Ectodermal cell (in vitro differentiated cells): ENCODE measurements at regions not wholly inside any gene's neighbourhood (a gene's known extent, or its start where the extent isn't known, plus 50 kb on each side); places are given as distances from the start of the nearest gene placed in this dataset.

Experiments used
- H3K27ac ChIP-seq: 2 replicates; pipeline ENCODE4 v1.7.0; 2013; ENCODE audit warnings: mild to moderate bottlenecking, low read depth, low read length; ENCODE audit not compliant: insufficient read depth, poor library complexity, severe bottlenecking
- H3K27me3 ChIP-seq: 2 replicates; pipeline ENCODE4 v1.7.0; 2013; ENCODE audit warnings: mild to moderate bottlenecking, low read length; ENCODE audit not compliant: insufficient read depth, control insufficient read depth, poor library complexity, severe bottlenecking
- H3K36me3 ChIP-seq: one replicate; pipeline ENCODE4 v1.7.0; 2013; ENCODE audit warnings: low read length; ENCODE audit not compliant: control insufficient read depth, insufficient read depth
- H3K4me1 ChIP-seq: one replicate; pipeline ENCODE4 v1.7.0; 2013; ENCODE audit warnings: low read length; ENCODE audit not compliant: control insufficient read depth, insufficient read depth
- H3K4me3 ChIP-seq: 2 replicates; pipeline ENCODE4 v1.7.0; 2013; ENCODE audit warnings: low read depth, low read length, control low read depth; ENCODE audit not compliant: insufficient read depth
- H3K9me3 ChIP-seq: 2 replicates; pipeline ENCODE4 v1.7.0; 2013; ENCODE audit warnings: mild to moderate bottlenecking, low read length, moderate library complexity; ENCODE audit not compliant: control insufficient read depth
- WGBS, 2 experiments: methylation state at CpG; one replicate each; pipeline ENCODE4 v1.1.7; 2013; ENCODE audit warnings: missing lambda C conversion rate in 2 of 2; 5-methylcytosine and 5-hydroxymethylcytosine counted together

GRCh38 chr6:37580176-37580955 lies 80.7 kb upstream of the CCDC167 start:
- H3K9me3 ChIP-seq = no peaks in the 10 kb centered on the region
- 89 to 91% methylated on average over 11 of the region's 11 CpGs for WGBS, 2 experiments

GRCh38 chr6:37579444-37580067 lies 79.9 kb upstream of the CCDC167 start:
- Histone ChIP-seq H3K4me1 (peaks cover 14% of the 10 kb centered on the region), H3K9me3 (no peaks in the 10 kb centered on the region), H3K27ac (no peak overlapping the region), H3K4me3 (no peak overlapping the region), H3K27me3 (no peaks in the 10 kb centered on the region), H3K36me3 (no peaks in the 10 kb centered on the region)
- WGBS, 2 experiments = 90 to 99% methylated on average over 6 to 7 of the region's 7 CpGs

More at GRCh38 chr6:37580176-37580955, 80.7 kb upstream of the CCDC167 start:
- H3K4me3 ChIP-seq = no peak overlapping the region
- H3K36me3 ChIP-seq = no peaks in the 10 kb centered on the region
- H3K4me1 ChIP-seq = peaks cover 22% of the 10 kb centered on the region
- H3K27me3 ChIP-seq = no peaks in the 10 kb centered on the region
- no peak overlapping the region for H3K27ac ChIP-seq

- H3K4me3 ChIP-seq = no peak overlapping the region
- 93 to 94% methylated on average over 12 of the region's 12 CpGs for WGBS, 2 experiments
Observed at GRCh38 chr6:37578104-37578503, 78.4 kb upstream of the CCDC167 start.

GRCh38 chr6:37576336-37576737 lies 76.6 kb upstream of the CCDC167 start:
- H3K27ac ChIP-seq = no peak overlapping the region
- no peaks in the 10 kb centered on the region for H3K27me3 ChIP-seq
- H3K4me1 ChIP-seq = peaks cover 12% of the 10 kb centered on the region
- H3K36me3 ChIP-seq = no peaks in the 10 kb centered on the region
- WGBS, 2 experiments = 80 to 81% methylated on average over 7 of the region's 7 CpGs
- H3K9me3 ChIP-seq = no peaks in the 10 kb centered on the region
- no peak overlapping the region for H3K4me3 ChIP-seq

More at GRCh38 chr6:37578104-37578503, 78.4 kb upstream of the CCDC167 start:
- no peak overlapping the region for H3K27ac ChIP-seq
- H3K36me3 ChIP-seq = no peaks in the 10 kb centered on the region
- peaks cover 9% of the 10 kb centered on the region for H3K4me1 ChIP-seq
- H3K27me3 ChIP-seq = no peaks in the 10 kb centered on the region
- H3K9me3 ChIP-seq = no peaks in the 10 kb centered on the region

GRCh38 chr6:37575221-37575620 lies 75.5 kb upstream of the CCDC167 start:
- H3K4me3 ChIP-seq = no peak overlapping the region
- 89 to 96% methylated on average over 4 of the region's 4 CpGs for WGBS, 2 experiments
- no peaks in the 10 kb centered on the region for H3K36me3 ChIP-seq
- no peak overlapping the region for H3K27ac ChIP-seq
- no peaks in the 10 kb centered on the region for H3K27me3 ChIP-seq
- peaks cover 15% of the 10 kb centered on the region for H3K4me1 ChIP-seq
- H3K9me3 ChIP-seq = no peaks in the 10 kb centered on the region

GRCh38 chr6:37572334-37572733 lies 72.6 kb upstream of the CCDC167 start:
- H3K9me3 ChIP-seq = no peaks in the 10 kb centered on the region
- 91 to 94% methylated on average over 4 of the region's 4 CpGs for WGBS, 2 experiments
- H3K27me3 ChIP-seq = no peaks in the 10 kb centered on the region
- no peak overlapping the region for H3K27ac ChIP-seq
- peaks cover 27% of the 10 kb centered on the region for H3K4me1 ChIP-seq
- H3K36me3 ChIP-seq = no peaks in the 10 kb centered on the region
- no peak overlapping the region for H3K4me3 ChIP-seq

- peaks cover 32% of the 10 kb centered on the region for H3K4me1 ChIP-seq
- no peaks in the 10 kb centered on the region for H3K36me3 ChIP-seq
- no peak overlapping the region for H3K4me3 ChIP-seq
- no peaks in the 10 kb centered on the region for H3K9me3 ChIP-seq
- no peaks in the 10 kb centered on the region for H3K27me3 ChIP-seq
- peak overlapping the region; percentile 60 for H3K27ac ChIP-seq
- WGBS, 2 experiments = 41 to 45% methylated on average over 26 of the region's 26 CpGs
Observed at GRCh38 chr6:37570482-37571133, 70.9 kb upstream of the CCDC167 start.

GRCh38 chr6:37569743-37570481 lies 70.2 kb upstream of the CCDC167 start:
- 79 to 82% methylated on average over 13 of the region's 13 CpGs for WGBS, 2 experiments
- peaks cover 38% of the 10 kb centered on the region for H3K4me1 ChIP-seq
- no peak overlapping the region for H3K27ac ChIP-seq
- no peaks in the 10 kb centered on the region for H3K36me3 ChIP-seq
- H3K9me3 ChIP-seq = no peaks in the 10 kb centered on the region
- no peaks in the 10 kb centered on the region for H3K27me3 ChIP-seq
- no peak overlapping the region for H3K4me3 ChIP-seq

GRCh38 chr6:37569317-37569716 lies 69.6 kb upstream of the CCDC167 start:
- no peaks in the 10 kb centered on the region for H3K9me3 ChIP-seq
- H3K27me3 ChIP-seq = no peaks in the 10 kb centered on the region
- 95 to 99% methylated on average over 4 of the region's 4 CpGs for WGBS, 2 experiments
- peaks cover 44% of the 10 kb centered on the region for H3K4me1 ChIP-seq
- H3K4me3 ChIP-seq = no peak overlapping the region
- no peak overlapping the region for H3K27ac ChIP-seq
- no peaks in the 10 kb centered on the region for H3K36me3 ChIP-seq

- Histone ChIP-seq H3K27me3 (no peaks in the 10 kb centered on the region), H3K9me3 (no peaks in the 10 kb centered on the region), H3K36me3 (no peaks in the 10 kb centered on the region), H3K4me3 (no peak overlapping the region), H3K4me1 (peaks cover 51% of the 10 kb centered on the region), H3K27ac (peak overlapping the region; percentile 44)
- WGBS, 2 experiments = 47 to 56% methylated on average over 3 of the region's 3 CpGs
Observed at GRCh38 chr6:37566950-37567349, 67.3 kb upstream of the CCDC167 start.
